ENCODE measurements at regions not wholly inside any gene's neighbourhood (a gene's known extent, or its start where the extent isn't known, plus 50 kb on each side); places are given as distances from the start of the nearest gene placed in this dataset.

DNA sequence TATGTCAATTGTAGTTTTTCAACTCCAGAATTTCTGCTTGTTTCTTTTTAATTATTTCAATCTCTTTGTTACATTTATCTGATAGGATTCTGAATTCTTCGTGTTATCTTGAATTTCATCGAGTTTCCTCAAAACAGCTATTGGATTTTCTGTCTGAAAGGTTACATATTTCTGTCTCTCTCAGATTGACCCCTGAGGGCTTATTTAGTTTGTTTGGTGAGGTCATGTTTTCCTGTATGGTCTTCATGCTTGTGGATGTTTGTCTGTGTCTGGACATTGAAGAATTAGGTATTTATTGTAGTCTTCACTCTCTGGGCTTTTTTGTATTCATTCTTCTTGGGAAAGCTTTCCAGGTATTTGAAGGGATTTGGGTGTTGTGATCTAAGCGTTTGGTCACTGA is 85.6 kb downstream of the SNAPC1 start:
- Mint-ChIP-seq H3K4me3 (no peak overlapping the region), H3K4me1 (no peaks in the 10 kb centered on the region), H3K27ac (no peak overlapping the region), H3K9me3 (ENCODE audit: insufficient read depth) (peaks cover 4% of the 10 kb centered on the region), H3K27me3 (no peaks in the 10 kb centered on the region)
- no peaks in the 10 kb centered on the region for H3K79me2 ChIP-seq (ENCODE audit: control insufficient read depth, insufficient read depth, low read length)
- no peak for DNase-seq
- no peak overlapping the region for H3K9ac ChIP-seq (ENCODE audit: low read length)
- H3K36me3 ChIP-seq (replicated peaks in 1 of 2; ENCODE audit: control extremely low read depth in 1 of 2, control insufficient read depth in 1 of 2, extremely low read depth in 1 of 2, insufficient read depth in 2 of 2, low read length in 1 of 2): no peaks in the 10 kb centered on the region
- CTCF ChIA-PET: interaction anchor here (1.9 kb wide), 1 partner anchor 10 kb away, joined by 6 read pairs; no protein-coding TSS in a partner anchor
- H3K27ac ChIP-seq (ENCODE audit: low read length in 2 of 2): no peak overlapping the region
- no peaks in the 10 kb centered on the region for H4K20me1 ChIP-seq (ENCODE audit: control insufficient read depth, insufficient read depth, low read length, poor library complexity, severe bottlenecking)
- no peak overlapping the region for H3K4me3 ChIP-seq (ENCODE audit: control extremely low read depth in 1 of 5, extremely low read depth in 1 of 5, insufficient read depth in 1 of 5, low read depth in 2 of 5, low read length in 4 of 5)
- no peak overlapping the region for H2AFZ ChIP-seq (ENCODE audit: insufficient read depth, low read depth, low read length, poor library complexity, severe bottlenecking)
- H3K4me2 ChIP-seq (replicated peaks; ENCODE audit: low read depth, low read length, poor library complexity, severe bottlenecking): no peak overlapping the region
- intact Hi-C loops (cut with micrococcal nuclease): no loop called here
- H3K4me1 ChIP-seq (ENCODE audit: control insufficient read depth in 2 of 2, insufficient read depth in 2 of 2, low read length in 2 of 2): no peaks in the 10 kb centered on the region
- POLR2A ChIA-PET: no interaction called here
- TF ChIP-seq EZH2 (IDR thresholded peaks at IDR 0.05; ENCODE audit: borderline replicate concordance, insufficient read depth, low read depth, low read length, poor library complexity, severe bottlenecking): no peak
- TF ChIP-seq, protein P1, sequence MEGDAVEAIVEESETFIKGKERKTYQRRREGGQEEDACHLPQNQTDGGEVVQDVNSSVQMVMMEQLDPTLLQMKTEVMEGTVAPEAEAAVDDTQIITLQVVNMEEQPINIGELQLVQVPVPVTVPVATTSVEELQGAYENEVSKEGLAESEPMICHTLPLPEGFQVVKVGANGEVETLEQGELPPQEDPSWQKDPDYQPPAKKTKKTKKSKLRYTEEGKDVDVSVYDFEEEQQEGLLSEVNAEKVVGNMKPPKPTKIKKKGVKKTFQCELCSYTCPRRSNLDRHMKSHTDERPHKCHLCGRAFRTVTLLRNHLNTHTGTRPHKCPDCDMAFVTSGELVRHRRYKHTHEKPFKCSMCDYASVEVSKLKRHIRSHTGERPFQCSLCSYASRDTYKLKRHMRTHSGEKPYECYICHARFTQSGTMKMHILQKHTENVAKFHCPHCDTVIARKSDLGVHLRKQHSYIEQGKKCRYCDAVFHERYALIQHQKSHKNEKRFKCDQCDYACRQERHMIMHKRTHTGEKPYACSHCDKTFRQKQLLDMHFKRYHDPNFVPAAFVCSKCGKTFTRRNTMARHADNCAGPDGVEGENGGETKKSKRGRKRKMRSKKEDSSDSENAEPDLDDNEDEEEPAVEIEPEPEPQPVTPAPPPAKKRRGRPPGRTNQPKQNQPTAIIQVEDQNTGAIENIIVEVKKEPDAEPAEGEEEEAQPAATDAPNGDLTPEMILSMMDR (IDR thresholded peaks at IDR 0.05): no peak
- peaks cover 6 to 16% (median 16%) of the 10 kb centered on the region in 3 donors for H3K9me3 ChIP-seq (ENCODE audit: control extremely low read depth in 1 of 3, control insufficient read depth in 2 of 3, insufficient read depth in 1 of 3, low read length in 2 of 3)
- no peak for ATAC-seq (ENCODE audit: low read depth)
- WGBS (ENCODE audit: insufficient coverage): 86% methylated on average over 1 of the region's 3 CpGs
- H3K27me3 ChIP-seq (replicated peaks in 1 of 4; ENCODE audit: control extremely low read depth in 1 of 4, control insufficient read depth in 3 of 4, insufficient read depth in 4 of 4, low read length in 3 of 4): no peaks in the 10 kb centered on the region

DNA sequence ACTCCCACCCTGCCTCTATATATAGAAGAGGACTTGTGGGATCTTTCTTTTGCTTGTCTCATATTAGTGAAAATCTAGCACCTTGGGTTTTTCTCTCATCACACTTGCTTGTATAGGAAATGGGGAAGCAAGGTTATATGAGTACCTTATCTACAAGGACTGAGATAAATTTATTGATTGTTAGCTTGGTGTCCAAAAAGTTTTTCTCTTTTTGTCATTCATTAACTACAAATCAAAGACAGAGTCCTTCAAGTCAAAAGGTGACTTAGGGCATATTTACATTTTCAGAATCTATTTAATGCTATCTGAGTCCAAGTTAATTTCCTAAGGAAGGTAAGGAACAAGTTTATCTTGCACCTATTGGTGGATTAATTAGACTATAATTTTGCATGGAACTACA is 92.7 kb downstream of the SNAPC1 start:
- CTCF ChIA-PET: interaction anchor here (1.0 kb wide), 1 partner anchor 17 kb away, joined by 4 read pairs; no protein-coding TSS in a partner anchor
- peaks cover under 1% of the 10 kb centered on the region for H3K4me1 Mint-ChIP-seq

More for the DNA sequence above, 92.7 kb downstream of the SNAPC1 start:
- H3K36me3 ChIP-seq (replicated peaks in 1 of 2; ENCODE audit: control extremely low read depth in 1 of 2, control insufficient read depth in 1 of 2, extremely low read depth in 1 of 2, insufficient read depth in 2 of 2, low read length in 1 of 2): no peaks in the 10 kb centered on the region
- ATAC-seq (ENCODE audit: low read depth) (no peak), DNase-seq (no peak)
- Mint-ChIP-seq H3K27ac (no peak overlapping the region), H3K27me3 (peaks cover 22% of the 10 kb centered on the region), H3K9me3 (ENCODE audit: insufficient read depth) (no peaks in the 10 kb centered on the region), H3K4me3 (no peak overlapping the region)
- H3K79me2 ChIP-seq (ENCODE audit: control insufficient read depth, insufficient read depth, low read length): no peaks in the 10 kb centered on the region
- POLR2A ChIA-PET: no interaction called here
- no peak overlapping the region for H3K4me2 ChIP-seq (replicated peaks; ENCODE audit: low read depth, low read length, poor library complexity, severe bottlenecking)
- H3K9ac ChIP-seq (ENCODE audit: low read length): no peak overlapping the region
- no peak overlapping the region for H3K27ac ChIP-seq (ENCODE audit: low read length in 2 of 2)
- TF ChIP-seq, protein P1 (IDR thresholded peaks at IDR 0.05): no peak
- no peak for TF ChIP-seq EZH2 (IDR thresholded peaks at IDR 0.05; ENCODE audit: borderline replicate concordance, insufficient read depth, low read depth, low read length, poor library complexity, severe bottlenecking)
- no peaks in the 10 kb centered on the region for H4K20me1 ChIP-seq (ENCODE audit: control insufficient read depth, insufficient read depth, low read length, poor library complexity, severe bottlenecking)
- H3K9me3 ChIP-seq (ENCODE audit: control extremely low read depth in 1 of 3, control insufficient read depth in 2 of 3, insufficient read depth in 1 of 3, low read length in 2 of 3): no peaks in the 10 kb centered on the region
- intact Hi-C loops (cut with micrococcal nuclease): no loop called here
- peaks cover 0 to under 1% of the 10 kb centered on the region in 2 donors for H3K4me1 ChIP-seq (ENCODE audit: control insufficient read depth in 2 of 2, insufficient read depth in 2 of 2, low read length in 2 of 2)
- peaks cover 0 to 7% (median 1%) of the 10 kb centered on the region in 4 experiments for H3K27me3 ChIP-seq (replicated peaks in 1 of 4; ENCODE audit: control extremely low read depth in 1 of 4, control insufficient read depth in 3 of 4, insufficient read depth in 4 of 4, low read length in 3 of 4)
- no peak overlapping the region for H3K4me3 ChIP-seq (ENCODE audit: control extremely low read depth in 1 of 5, extremely low read depth in 1 of 5, insufficient read depth in 1 of 5, low read depth in 2 of 5, low read length in 4 of 5)
- no peak overlapping the region for H2AFZ ChIP-seq (ENCODE audit: insufficient read depth, low read depth, low read length, poor library complexity, severe bottlenecking)
